GM21737 (cell line): ENCODE measurements at regions not wholly inside any gene's neighbourhood (a gene's known extent, or its start where the extent isn't known, plus 50 kb on each side); places are given as distances from the start of the nearest gene placed in this dataset.

ENCODE experiments used
- ATAC-seq: cut with Tn5 transposase; IDR thresholded peaks from one replicate; pipeline ENCODE4 v1.9.1; 2021; ENCODE audit warnings: mild to moderate bottlenecking, moderate library complexity; ENCODE audit not compliant: unreplicated experiment

GRCh38 chr3:104514776-104515175, 851.9 kb upstream of the ALCAM start:
- ATAC-seq: no peak

- ATAC-seq: no peak
Measured at GRCh38 chr3:104519068-104519467, 847.6 kb upstream of the ALCAM start.

- ATAC-seq: no peak
Measured at GRCh38 chr3:104519468-104520227, 847.1 kb upstream of the ALCAM start.

- ATAC-seq: peak; percentile 46
Measured at GRCh38 chr3:104520228-104520655, 846.5 kb upstream of the ALCAM start.

- ATAC-seq: peak; percentile 56
Measured at GRCh38 chr3:104521606-104522336, 844.9 kb upstream of the ALCAM start.

GRCh38 chr3:104523136-104523535, 843.6 kb upstream of the ALCAM start:
- peak; percentile 25 for ATAC-seq

GRCh38 chr3:104526901-104527401, 839.8 kb upstream of the ALCAM start:
- ATAC-seq: peak; percentile 73

GRCh38 chr3:104530934-104531333, 835.8 kb upstream of the ALCAM start:
- no peak for ATAC-seq

- ATAC-seq: peak; percentile 74
Measured at GRCh38 chr3:104536715-104537114, 830.0 kb upstream of the ALCAM start.

GRCh38 chr3:104537323-104537722, 829.4 kb upstream of the ALCAM start:
- ATAC-seq: no peak

GRCh38 chr3:104546301-104546700, 820.4 kb upstream of the ALCAM start:
- no peak for ATAC-seq

- no peak for ATAC-seq
Measured at GRCh38 chr3:104547031-104547430, 819.7 kb upstream of the ALCAM start.

- no peak for ATAC-seq
Measured at GRCh38 chr3:104548401-104548800, 818.3 kb upstream of the ALCAM start.

- no peak for ATAC-seq
Measured at GRCh38 chr3:104549099-104549714, 817.5 kb upstream of the ALCAM start.

- no peak for ATAC-seq
Measured at GRCh38 chr3:104553121-104553520, 813.6 kb upstream of the ALCAM start.

- no peak for ATAC-seq
Measured at GRCh38 chr3:104554425-104554824, 812.3 kb upstream of the ALCAM start.

- no peak for ATAC-seq
Measured at GRCh38 chr3:104555728-104556127, 811.0 kb upstream of the ALCAM start.

- no peak for ATAC-seq
Measured at GRCh38 chr3:104556372-104557078, 810.2 kb upstream of the ALCAM start.

GRCh38 chr3:104561324-104561723, 805.4 kb upstream of the ALCAM start:
- no peak for ATAC-seq

GRCh38 chr3:104564045-104564643, 802.6 kb upstream of the ALCAM start:
- ATAC-seq: no peak

GRCh38 chr3:104566054-104566453, 800.7 kb upstream of the ALCAM start:
- no peak for ATAC-seq
